NCI-H2107 treated with DMSO at 0.1 percent for 48 hours (cell line): ENCODE measurements at regions not wholly inside any gene's neighbourhood (a gene's known extent, or its start where the extent isn't known, plus 50 kb on each side); places are given as distances from the start of the nearest gene placed in this dataset.

Experiments
- DNase-seq: peaks from one replicate; lab custom pipeline; 2025; ENCODE audit not compliant: unreplicated experiment; lab: John Stamatoyannopoulos, UW

DNA sequence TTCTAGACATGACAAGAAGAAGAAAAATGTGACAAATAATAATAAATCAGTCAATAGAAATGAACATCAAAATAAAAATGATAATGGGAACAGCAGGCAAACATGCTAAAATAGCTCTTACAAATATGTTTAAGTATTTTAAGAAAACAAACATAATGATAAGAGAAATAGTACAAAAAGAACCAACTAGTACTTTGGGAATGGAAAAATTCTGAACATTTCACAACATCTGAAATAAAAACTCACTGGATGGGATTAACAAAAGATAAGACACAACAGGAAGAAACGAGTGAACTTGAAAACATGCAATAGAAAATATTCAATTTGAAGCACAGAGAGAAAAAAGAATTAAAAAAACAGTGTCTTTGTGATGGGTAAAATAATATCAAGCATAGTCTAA is 115.2 kb upstream of the TSPAN2 start:
- DNase-seq = no peak

GRCh38 chr1:115203287-115203686 is 114.0 kb upstream of the TSPAN2 start:
- DNase-seq = no peak

DNA sequence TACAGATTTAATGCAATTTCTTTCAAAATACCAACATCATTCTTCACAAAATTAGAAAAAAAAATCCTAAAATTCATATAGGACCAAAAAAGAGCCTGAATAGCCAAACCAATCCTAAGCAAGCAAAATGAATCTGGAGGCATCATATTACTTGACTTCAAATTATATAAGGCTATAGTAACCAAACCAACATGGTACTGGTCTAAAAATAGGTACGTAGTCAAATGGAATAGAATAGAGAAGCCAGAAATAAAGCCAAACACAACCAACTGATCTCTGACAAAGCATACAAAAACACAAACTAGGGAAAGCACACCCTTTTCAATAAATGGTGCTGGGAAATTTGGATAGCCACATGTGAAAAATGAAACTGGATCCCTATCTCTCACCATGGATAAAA is 112.3 kb upstream of the TSPAN2 start:
- no peak for DNase-seq

- DNase-seq = no peak
These were observed 110.3 kb upstream of the TSPAN2 start for GRCh38 chr1:115199416-115200132.

DNA sequence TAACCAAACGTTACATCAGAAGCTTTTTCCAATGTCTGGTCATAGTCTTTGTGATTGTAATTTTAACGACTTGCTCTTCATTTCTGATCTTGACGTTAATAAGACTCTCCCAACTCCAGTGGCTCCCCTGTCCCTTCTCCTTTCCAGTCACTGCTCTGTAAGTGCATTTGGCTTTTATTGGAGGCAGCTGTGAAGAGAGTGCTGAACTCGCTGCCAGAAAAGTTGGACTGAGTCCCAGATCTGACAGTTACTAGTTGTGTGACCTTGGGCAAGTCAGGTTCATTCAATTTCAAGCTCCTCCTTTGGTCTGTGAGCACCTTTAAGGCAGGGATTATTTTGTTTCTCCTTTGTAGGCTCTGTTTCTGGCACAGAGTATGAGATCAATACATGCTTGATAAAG is 109.6 kb upstream of the TSPAN2 start:
- DNase-seq = no peak

DNA sequence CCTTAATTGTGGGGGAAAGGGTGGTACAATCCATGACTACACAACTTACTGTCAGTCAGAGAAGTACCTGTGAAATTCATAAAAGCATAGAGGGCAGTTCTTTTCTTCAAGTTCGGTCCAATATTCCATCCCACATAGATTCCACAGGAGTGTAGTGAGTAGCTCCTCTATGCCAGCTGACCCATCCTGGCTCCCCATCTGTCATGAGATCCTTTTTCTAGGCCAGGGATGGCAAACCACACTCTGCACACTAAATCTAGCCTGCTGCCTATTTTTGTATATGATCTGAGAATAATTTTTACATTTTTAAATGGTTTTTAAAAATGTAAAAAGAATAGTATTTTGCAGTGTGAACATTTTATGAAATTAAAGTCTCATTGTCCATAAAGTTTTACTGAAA is 107.0 kb upstream of the TSPAN2 start:
- no peak for DNase-seq

- DNase-seq = no peak
These were observed 105.2 kb upstream of the TSPAN2 start for GRCh38 chr1:115194506-115194905.

GRCh38 chr1:115193046-115193828 is 103.9 kb upstream of the TSPAN2 start:
- no peak for DNase-seq

DNA sequence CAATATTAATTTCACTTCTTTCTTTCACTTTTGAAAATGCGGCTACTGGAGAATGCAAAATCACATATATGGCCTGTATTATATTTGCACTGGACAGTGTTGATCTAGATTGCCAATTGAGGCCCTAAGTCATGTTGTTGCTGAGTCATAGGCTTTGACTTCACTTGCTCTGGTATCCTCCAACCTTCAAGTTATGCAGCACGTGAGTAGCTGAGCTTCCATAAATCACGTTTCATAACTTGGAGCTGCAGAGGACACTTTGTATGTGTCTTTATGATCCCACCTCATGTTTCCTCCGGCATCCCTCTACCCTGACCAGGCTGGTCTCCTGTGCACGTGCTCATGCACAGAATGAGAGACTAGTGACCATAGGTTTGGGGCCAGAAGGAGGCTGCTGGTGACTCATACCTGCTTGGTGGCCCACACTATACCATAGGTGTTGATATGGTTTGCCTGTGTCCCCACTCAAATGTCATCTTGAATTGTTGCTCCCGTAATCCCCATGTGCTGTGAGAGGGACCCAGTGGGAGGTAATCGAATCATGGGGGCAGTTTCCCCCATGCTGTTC is 103.0 kb upstream of the TSPAN2 start:
- DNase-seq = no peak

- DNase-seq = no peak
These were observed 102.4 kb upstream of the TSPAN2 start for GRCh38 chr1:115191691-115192090.

- DNase-seq = no peak
These were observed 101.4 kb upstream of the TSPAN2 start for GRCh38 chr1:115190540-115191170.

GRCh38 chr1:115189814-115190539 is 100.7 kb upstream of the TSPAN2 start:
- DNase-seq = no peak

DNA sequence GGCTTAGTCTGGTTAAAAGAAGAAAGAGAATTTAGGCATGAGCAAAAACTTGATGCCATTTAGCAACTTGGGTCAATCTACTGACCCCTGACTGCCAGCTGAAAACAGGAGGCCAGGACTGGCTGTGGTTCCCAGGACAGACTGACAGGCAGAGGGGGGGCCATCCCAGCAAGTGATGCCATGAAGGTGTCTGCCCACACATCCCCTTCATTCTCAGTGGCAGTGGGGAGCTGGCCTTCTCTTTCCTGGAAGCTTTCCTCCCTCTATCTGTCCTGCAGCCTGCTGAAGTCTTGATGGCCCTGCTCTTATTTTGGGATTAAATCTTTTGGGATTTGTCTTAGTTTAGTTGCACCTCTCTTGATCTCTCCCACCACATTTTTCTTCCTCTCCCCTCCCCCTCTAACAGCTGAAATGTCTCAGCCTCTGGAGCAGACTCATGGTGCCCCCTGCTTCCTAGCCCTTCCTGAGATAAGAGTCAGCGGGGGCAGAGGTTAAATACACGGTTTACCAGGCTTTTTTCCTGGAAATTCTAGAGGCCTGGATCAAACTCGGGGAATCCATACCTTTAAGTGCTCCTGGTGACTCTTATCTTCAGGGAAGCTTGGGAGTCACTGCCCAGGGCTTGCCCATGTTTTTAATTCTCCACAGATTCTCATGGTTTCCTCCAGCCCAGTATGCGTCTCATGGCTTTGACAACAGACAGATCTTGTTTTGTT is 99.5 kb upstream of the TSPAN2 start:
- DNase-seq = no peak

GRCh38 chr1:115186711-115187265 is 97.5 kb upstream of the TSPAN2 start:
- no peak for DNase-seq

- DNase-seq = no peak
These were observed 96.0 kb upstream of the TSPAN2 start for GRCh38 chr1:115185336-115185735.

DNA sequence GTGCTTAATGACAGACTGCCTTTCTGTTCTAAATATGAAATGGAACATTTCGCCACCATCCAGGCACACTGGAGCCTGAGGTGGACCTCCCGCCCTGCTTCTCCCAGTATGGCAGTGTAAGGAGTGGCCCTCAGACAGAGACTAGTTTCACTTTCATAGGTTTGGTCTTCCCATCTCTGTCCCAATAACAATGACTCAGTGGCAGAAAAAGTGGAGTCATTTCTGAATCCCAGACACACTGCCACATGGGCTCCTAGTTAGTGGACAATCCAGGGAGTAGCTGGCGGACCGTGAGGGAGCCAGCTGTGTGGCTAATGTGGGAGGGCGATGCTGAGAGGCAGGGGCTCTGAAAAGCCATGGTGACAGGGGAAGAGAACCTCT is 95.6 kb upstream of the TSPAN2 start:
- DNase-seq = no peak

GRCh38 chr1:115184260-115184950 is 95.1 kb upstream of the TSPAN2 start:
- no peak for DNase-seq

DNA sequence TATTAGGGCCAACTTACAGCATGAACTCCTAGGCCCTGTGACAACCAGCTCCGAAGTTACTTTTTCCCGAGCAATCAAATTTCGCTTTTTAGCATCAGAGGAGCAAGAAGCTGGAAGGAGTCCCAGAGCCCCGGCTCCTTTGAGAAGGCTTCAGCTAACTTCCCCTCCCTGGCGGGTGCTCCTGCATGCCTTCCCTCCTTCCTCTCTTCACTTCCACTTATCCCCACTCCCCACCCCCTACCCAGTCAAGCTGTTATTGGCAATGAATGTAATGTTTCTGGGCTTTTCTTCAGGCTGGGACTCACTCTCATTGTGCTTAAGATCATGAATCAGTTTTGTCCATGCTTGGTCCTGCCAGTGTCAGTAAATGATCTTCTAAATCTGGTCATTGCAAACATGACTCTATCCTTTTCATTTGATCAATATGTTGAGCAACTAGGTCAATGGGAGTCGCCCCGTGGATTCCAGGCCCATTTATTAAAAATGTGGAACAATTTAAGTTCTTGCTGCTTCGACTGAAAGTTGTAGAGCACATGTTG is 94.5 kb upstream of the TSPAN2 start:
- DNase-seq = no peak

DNA sequence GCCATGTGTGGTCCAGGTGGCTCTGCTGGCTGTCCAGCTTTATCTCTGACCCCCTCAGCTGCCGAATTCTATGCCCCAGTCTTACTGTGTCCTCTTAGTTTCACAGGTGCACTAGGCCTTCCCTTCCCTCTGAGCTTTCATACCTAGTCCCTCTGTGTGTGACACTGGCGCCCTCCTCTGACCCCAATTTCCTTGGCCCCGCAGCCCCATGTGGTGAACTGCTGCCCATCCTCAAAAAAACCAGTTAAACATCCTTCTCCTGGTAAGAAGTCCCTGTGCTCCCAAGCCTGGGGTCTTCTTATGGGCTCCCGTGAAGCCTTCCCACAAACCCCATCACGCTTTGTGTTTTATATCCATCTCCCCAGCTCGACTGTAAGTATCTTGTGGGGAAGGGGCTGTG is 93.9 kb upstream of the TSPAN2 start:
- no peak for DNase-seq
